ENCODE measurements at regions not wholly inside any gene's neighbourhood (a gene's known extent, or its start where the extent isn't known, plus 50 kb on each side); places are given as distances from the start of the nearest gene placed in this dataset.

DNA sequence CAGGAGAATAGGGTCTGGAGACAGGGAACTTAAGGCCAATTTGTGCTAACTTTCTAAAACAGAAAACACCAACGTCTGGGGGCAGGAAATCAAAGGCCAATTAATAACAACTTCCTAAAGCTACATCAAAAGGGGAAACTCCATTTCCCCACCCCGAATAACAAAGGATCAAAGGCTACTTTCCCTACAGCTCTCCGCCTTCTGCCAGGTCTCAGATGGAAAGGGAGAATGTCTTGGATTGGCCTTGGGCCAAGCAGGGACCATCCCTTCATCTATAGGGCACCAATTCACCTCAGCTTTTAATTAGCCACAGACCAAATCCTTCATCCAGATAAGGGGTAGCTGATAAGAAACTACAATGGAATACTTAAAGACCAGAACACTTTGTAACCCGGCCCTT is 116.9 kb upstream of the ZKSCAN2 start:
- Histone ChIP-seq H3K9me3 (ENCODE audit: control insufficient read depth, insufficient read depth, low read depth, low read length) (no peaks in the 10 kb centered on the region), H3K79me2 (ENCODE audit: control insufficient read depth, insufficient read depth, low read length) (no peaks in the 10 kb centered on the region), H3K4me3 (replicated peaks in 1 of 4; ENCODE audit: control extremely low read depth in 1 of 4, insufficient read depth in 1 of 4, low read depth in 3 of 4, low read length in 4 of 4) (no peak overlapping the region), H2AFZ (ENCODE audit: low read length) (no peak overlapping the region), H3K9ac (ENCODE audit: insufficient read depth, low read length) (no peak overlapping the region), H4K20me1 (ENCODE audit: control insufficient read depth, extremely low read depth, insufficient read depth, low read length) (no peaks in the 10 kb centered on the region), H3K27me3 (ENCODE audit: control insufficient read depth, insufficient read depth, low read length) (no peaks in the 10 kb centered on the region), H3K27ac (ENCODE audit: insufficient read depth, low read length) (no peak overlapping the region), H3K36me3 (ENCODE audit: control insufficient read depth, insufficient read depth, low read length) (no peaks in the 10 kb centered on the region), H3K4me2 (ENCODE audit: extremely low read depth, insufficient read depth, low read length) (no peak overlapping the region), H3K4me1 (ENCODE audit: control insufficient read depth, extremely low read depth, insufficient read depth, low read length) (no peaks in the 10 kb centered on the region)
- DNase-seq (ENCODE audit: low read depth in 2 of 2) = no peak
- no peak for TF ChIP-seq EZH2 (IDR thresholded peaks at IDR 0.05; ENCODE audit: low read length, missing control alignments)
- TF ChIP-seq, protein P1, sequence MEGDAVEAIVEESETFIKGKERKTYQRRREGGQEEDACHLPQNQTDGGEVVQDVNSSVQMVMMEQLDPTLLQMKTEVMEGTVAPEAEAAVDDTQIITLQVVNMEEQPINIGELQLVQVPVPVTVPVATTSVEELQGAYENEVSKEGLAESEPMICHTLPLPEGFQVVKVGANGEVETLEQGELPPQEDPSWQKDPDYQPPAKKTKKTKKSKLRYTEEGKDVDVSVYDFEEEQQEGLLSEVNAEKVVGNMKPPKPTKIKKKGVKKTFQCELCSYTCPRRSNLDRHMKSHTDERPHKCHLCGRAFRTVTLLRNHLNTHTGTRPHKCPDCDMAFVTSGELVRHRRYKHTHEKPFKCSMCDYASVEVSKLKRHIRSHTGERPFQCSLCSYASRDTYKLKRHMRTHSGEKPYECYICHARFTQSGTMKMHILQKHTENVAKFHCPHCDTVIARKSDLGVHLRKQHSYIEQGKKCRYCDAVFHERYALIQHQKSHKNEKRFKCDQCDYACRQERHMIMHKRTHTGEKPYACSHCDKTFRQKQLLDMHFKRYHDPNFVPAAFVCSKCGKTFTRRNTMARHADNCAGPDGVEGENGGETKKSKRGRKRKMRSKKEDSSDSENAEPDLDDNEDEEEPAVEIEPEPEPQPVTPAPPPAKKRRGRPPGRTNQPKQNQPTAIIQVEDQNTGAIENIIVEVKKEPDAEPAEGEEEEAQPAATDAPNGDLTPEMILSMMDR (conservative IDR thresholded peaks at IDR 0.05 in 1 of 2, IDR thresholded peaks at IDR 0.05 in 1 of 2; ENCODE audit: low read depth in 1 of 2, low read length in 2 of 2) = no peak

DNA sequence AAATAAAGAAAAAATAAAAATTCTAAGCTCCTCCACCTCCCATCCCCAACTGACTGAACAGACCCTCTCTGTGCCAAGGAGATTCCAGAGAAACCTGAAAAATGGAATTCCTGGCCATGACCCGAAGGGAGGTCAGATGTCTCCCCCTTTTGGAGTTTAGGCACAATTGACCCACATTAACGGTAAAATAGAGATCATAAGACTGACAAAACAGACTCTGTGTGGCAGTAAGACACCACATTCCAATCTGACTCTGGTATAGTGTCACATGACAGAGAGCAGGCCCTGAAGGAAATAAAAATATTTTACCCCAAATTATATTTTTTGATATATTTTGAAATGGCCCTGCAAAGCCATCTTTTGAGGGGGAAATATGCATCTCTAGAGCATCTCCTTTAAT is 115.1 kb upstream of the ZKSCAN2 start:
- no peaks in the 10 kb centered on the region for H3K4me1 ChIP-seq (ENCODE audit: control insufficient read depth, extremely low read depth, insufficient read depth, low read length)
- H3K36me3 ChIP-seq (ENCODE audit: control insufficient read depth, insufficient read depth, low read length) = no peaks in the 10 kb centered on the region
- H3K9me3 ChIP-seq (ENCODE audit: control insufficient read depth, insufficient read depth, low read depth, low read length) = no peaks in the 10 kb centered on the region
- H2AFZ ChIP-seq (ENCODE audit: low read length) = no peak overlapping the region
- H4K20me1 ChIP-seq (ENCODE audit: control insufficient read depth, extremely low read depth, insufficient read depth, low read length) = no peaks in the 10 kb centered on the region
- no peaks in the 10 kb centered on the region for H3K27me3 ChIP-seq (ENCODE audit: control insufficient read depth, insufficient read depth, low read length)
- no peaks in the 10 kb centered on the region for H3K79me2 ChIP-seq (ENCODE audit: control insufficient read depth, insufficient read depth, low read length)
- TF ChIP-seq, protein P1 (conservative IDR thresholded peaks at IDR 0.05 in 1 of 2, IDR thresholded peaks at IDR 0.05 in 1 of 2; ENCODE audit: low read depth in 1 of 2, low read length in 2 of 2) = no peak
- TF ChIP-seq EZH2 (IDR thresholded peaks at IDR 0.05; ENCODE audit: low read length, missing control alignments) = no peak
- H3K4me2 ChIP-seq (ENCODE audit: extremely low read depth, insufficient read depth, low read length) = no peak overlapping the region
- no peak overlapping the region for H3K9ac ChIP-seq (ENCODE audit: insufficient read depth, low read length)
- H3K27ac ChIP-seq (ENCODE audit: insufficient read depth, low read length) = no peak overlapping the region
- DNase-seq (ENCODE audit: low read depth in 2 of 2) = no peak
- H3K4me3 ChIP-seq (replicated peaks in 1 of 4; ENCODE audit: control extremely low read depth in 1 of 4, insufficient read depth in 1 of 4, low read depth in 3 of 4, low read length in 4 of 4) = no peak overlapping the region

DNA sequence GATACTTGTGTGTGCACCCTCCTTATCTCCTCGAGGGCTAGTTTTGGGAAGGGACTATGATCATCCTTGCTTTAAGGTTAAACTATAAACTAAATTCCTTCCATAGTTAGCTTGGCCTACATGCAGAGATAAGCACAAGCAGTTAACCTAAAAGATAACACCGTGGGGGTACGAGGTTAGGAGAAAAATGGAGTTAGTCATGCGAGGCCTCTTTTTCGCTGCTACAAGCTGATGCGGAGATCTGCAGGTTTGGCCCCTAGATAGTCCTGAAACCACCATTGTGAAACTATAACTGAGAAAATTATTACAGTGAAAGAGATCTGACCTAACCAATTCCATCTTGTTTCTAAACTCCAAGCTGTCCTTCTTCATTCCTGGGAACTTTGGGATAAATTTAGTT is 113.7 kb upstream of the ZKSCAN2 start:
- TF ChIP-seq EZH2 (IDR thresholded peaks at IDR 0.05; ENCODE audit: low read length, missing control alignments) = no peak
- TF ChIP-seq, protein P1 (conservative IDR thresholded peaks at IDR 0.05 in 1 of 2, IDR thresholded peaks at IDR 0.05 in 1 of 2; ENCODE audit: low read depth in 1 of 2, low read length in 2 of 2) = no peak
- DNase-seq (ENCODE audit: low read depth in 2 of 2) = no peak
- H3K4me3 ChIP-seq (replicated peaks in 1 of 4; ENCODE audit: control extremely low read depth in 1 of 4, insufficient read depth in 1 of 4, low read depth in 3 of 4, low read length in 4 of 4) = no peak overlapping the region

More for the DNA sequence above, 113.7 kb upstream of the ZKSCAN2 start:
- no peak overlapping the region for H3K27ac ChIP-seq (ENCODE audit: insufficient read depth, low read length)
- no peaks in the 10 kb centered on the region for H3K36me3 ChIP-seq (ENCODE audit: control insufficient read depth, insufficient read depth, low read length)
- no peaks in the 10 kb centered on the region for H3K27me3 ChIP-seq (ENCODE audit: control insufficient read depth, insufficient read depth, low read length)
- H3K4me2 ChIP-seq (ENCODE audit: extremely low read depth, insufficient read depth, low read length) = no peak overlapping the region
- no peaks in the 10 kb centered on the region for H4K20me1 ChIP-seq (ENCODE audit: control insufficient read depth, extremely low read depth, insufficient read depth, low read length)
- no peak overlapping the region for H3K9ac ChIP-seq (ENCODE audit: insufficient read depth, low read length)
- no peaks in the 10 kb centered on the region for H3K9me3 ChIP-seq (ENCODE audit: control insufficient read depth, insufficient read depth, low read depth, low read length)
- H2AFZ ChIP-seq (ENCODE audit: low read length) = no peak overlapping the region
- no peaks in the 10 kb centered on the region for H3K4me1 ChIP-seq (ENCODE audit: control insufficient read depth, extremely low read depth, insufficient read depth, low read length)
- no peaks in the 10 kb centered on the region for H3K79me2 ChIP-seq (ENCODE audit: control insufficient read depth, insufficient read depth, low read length)

All from fibroblast of lung (primary cell).